Stimulated activated memory B cell treated with anti-CD40 and anti-IgM and Interleukin-4, amounts not matched to agents 10 μg/mL and 1 μg/mL and 100 μg/mL, for 72 hours (primary cell): ENCODE measurements at regions not wholly inside any gene's neighbourhood (a gene's known extent, or its start where the extent isn't known, plus 50 kb on each side); places are given as distances from the start of the nearest gene placed in this dataset.

ENCODE experiments used
- ATAC-seq: fragments of 150-1000 bp; cut with Tn5 transposase; 2 replicates; pipeline ENCODE4 v1.10.0; 2021
- H3K27ac Mint-ChIP-seq: one replicate; pipeline ENCODE4 v1.8.0; 2022; ENCODE audit warnings: mild to moderate bottlenecking, mixed read lengths
- H3K27me3 Mint-ChIP-seq: one replicate; pipeline ENCODE4 v1.8.0; 2022; ENCODE audit warnings: mixed read lengths
- H3K36me3 Mint-ChIP-seq: one replicate; pipeline ENCODE4 v1.8.0; 2022; ENCODE audit warnings: mixed read lengths
- H3K4me1 Mint-ChIP-seq: one replicate; pipeline ENCODE4 v1.8.0; 2022; ENCODE audit warnings: mixed read lengths
- H3K4me3 Mint-ChIP-seq: one replicate; pipeline ENCODE4 v1.8.0; 2022; ENCODE audit warnings: mild to moderate bottlenecking, moderate library complexity, mixed read lengths
- H3K9me3 Mint-ChIP-seq: one replicate; pipeline ENCODE4 v1.8.0; 2022; ENCODE audit warnings: mixed read lengths

DNA sequence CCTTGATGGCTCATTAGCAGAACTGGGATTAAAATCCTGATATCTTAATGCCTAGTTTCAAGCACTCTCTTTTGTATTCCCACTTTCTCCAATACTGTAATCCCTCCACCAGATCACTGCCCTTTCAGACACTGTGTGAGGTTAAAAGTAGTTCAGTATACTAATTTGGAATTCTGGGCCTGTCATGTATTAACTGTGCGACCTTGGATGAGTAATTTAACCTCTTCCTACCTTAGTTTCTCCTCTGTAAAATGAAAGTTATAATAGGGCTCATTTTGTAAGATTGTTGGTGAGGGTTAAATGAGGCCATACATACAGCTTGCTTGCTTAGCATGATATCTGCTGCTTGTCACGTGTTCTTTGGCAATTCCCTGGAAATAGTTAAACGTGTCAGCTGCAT is 207.3 kb upstream of the HS3ST1 start:
- H3K4me1 Mint-ChIP-seq: no peaks in the 10 kb centered on the region
- no peak overlapping the region for H3K4me3 Mint-ChIP-seq
- no peaks in the 10 kb centered on the region for H3K27me3 Mint-ChIP-seq
- no peak overlapping the region for H3K27ac Mint-ChIP-seq
- H3K36me3 Mint-ChIP-seq: no peaks in the 10 kb centered on the region
- no peak for ATAC-seq
- no peaks in the 10 kb centered on the region for H3K9me3 Mint-ChIP-seq

DNA sequence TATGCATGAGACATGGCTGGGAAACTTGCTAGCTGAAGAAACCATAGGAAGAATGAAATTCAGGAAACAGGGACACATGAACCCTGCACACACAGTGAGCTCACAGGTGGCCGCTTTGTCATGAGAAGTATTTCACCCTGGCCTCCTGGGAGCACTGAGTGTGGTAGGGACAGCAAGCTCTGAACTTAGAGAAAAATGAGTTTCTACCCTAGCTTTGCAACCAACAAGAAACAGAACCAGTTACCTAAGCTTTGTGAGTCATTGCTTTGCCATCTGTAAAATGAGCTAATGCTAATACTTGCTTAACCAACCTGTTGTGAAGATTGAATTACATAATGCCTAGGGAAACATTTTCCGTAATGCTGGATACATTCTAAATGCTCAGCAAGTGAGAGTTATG is 206.6 kb upstream of the HS3ST1 start:
- Mint-ChIP-seq H3K27me3 (no peaks in the 10 kb centered on the region), H3K9me3 (no peaks in the 10 kb centered on the region), H3K27ac (no peak overlapping the region), H3K4me3 (no peak overlapping the region), H3K4me1 (peaks cover 5% of the 10 kb centered on the region), H3K36me3 (no peaks in the 10 kb centered on the region)
- no peak for ATAC-seq

DNA sequence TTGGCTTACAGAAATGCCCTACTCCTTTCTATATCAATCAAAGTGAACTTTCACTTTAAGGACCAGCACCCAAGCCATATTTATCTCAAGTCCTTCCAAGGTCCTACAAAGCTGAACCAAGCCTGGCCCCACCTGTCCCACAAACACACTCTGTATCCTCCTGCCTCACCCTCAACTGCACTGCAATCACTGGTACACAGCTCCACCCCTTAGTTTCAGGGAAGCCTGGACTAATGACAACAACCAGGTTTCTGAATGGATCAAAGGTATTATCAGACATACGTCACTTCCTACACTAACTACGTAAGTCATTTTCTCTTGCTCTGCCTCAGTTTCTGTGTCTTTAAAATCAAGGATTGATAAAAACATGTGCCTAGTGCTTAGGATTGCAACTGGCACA is 205.6 kb upstream of the HS3ST1 start:
- H3K27me3 Mint-ChIP-seq: no peaks in the 10 kb centered on the region
- H3K4me3 Mint-ChIP-seq: no peak overlapping the region
- H3K9me3 Mint-ChIP-seq: no peaks in the 10 kb centered on the region
- ATAC-seq: no peak
- H3K27ac Mint-ChIP-seq: no peak overlapping the region
- H3K36me3 Mint-ChIP-seq: no peaks in the 10 kb centered on the region
- peaks cover 8% of the 10 kb centered on the region for H3K4me1 Mint-ChIP-seq

DNA sequence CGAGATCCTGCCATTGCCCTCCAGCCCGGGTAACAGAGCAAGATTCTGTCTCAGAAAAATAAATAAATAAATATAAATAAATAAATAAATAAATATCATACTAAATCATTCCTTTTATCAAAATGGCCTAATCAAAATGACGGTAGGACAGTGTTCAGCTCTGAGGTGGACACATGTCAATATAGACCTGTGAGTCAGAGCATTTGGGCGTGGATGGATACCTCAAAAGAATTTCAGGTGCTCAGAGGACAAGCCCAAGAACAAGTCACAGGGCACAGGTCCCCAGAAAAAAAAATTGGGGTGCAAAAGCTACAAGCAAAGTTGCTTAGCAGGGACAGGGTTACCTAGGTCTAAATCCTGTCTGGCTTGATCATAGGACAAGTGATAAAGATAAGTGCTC is 204.7 kb upstream of the HS3ST1 start:
- no peaks in the 10 kb centered on the region for H3K27me3 Mint-ChIP-seq
- no peak overlapping the region for H3K27ac Mint-ChIP-seq
- H3K9me3 Mint-ChIP-seq: no peaks in the 10 kb centered on the region
- no peak for ATAC-seq
- H3K4me3 Mint-ChIP-seq: no peak overlapping the region
- peaks cover 8% of the 10 kb centered on the region for H3K4me1 Mint-ChIP-seq
- H3K36me3 Mint-ChIP-seq: no peaks in the 10 kb centered on the region

DNA sequence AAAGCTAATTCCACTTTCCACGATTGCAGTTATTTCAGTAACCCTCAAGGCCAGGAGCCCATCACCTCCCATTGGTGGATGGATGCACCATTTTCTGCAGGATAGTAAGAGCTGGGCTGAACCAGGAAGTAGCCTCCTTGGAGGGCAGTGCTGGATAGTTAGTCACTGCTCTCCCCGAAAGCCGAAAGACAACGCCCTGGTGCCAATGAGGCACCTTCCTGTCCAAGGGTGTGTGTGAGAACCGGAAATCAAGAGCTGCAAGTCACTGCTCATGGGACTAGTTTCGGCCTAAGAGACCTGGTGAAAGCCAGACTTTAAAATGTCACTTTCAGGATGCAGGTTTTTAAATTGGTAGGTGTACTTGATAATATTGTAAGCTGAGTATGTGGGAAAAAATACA is 203.8 kb upstream of the HS3ST1 start:
- peaks cover 8% of the 10 kb centered on the region for H3K4me1 Mint-ChIP-seq
- no peaks in the 10 kb centered on the region for H3K27me3 Mint-ChIP-seq
- ATAC-seq: no peak
- H3K4me3 Mint-ChIP-seq: no peak overlapping the region
- H3K36me3 Mint-ChIP-seq: no peaks in the 10 kb centered on the region
- no peaks in the 10 kb centered on the region for H3K9me3 Mint-ChIP-seq
- H3K27ac Mint-ChIP-seq: no peak overlapping the region

DNA sequence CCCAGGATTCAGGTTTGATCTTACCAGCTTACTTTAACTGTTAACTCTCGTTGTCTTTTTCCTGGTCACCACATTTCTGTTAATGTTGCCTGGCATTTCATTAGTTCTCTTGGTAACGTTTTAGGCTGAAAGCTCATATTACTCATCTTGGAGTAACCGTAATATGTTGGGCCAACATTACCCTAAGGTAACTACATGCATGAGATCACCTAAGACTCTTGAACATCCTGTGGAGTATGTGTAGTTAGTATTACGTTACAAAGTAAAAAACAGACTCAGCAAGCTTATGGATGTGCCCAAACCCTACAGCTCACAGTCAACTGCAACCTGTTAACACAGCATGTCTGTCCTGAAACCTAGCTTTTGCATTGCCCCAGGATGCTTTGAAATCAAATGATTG is 203.3 kb upstream of the HS3ST1 start:
- Mint-ChIP-seq H3K4me1 (peaks cover 8% of the 10 kb centered on the region), H3K4me3 (no peak overlapping the region), H3K27ac (no peak overlapping the region), H3K9me3 (no peaks in the 10 kb centered on the region), H3K27me3 (no peaks in the 10 kb centered on the region), H3K36me3 (no peaks in the 10 kb centered on the region)
- ATAC-seq: no peak

DNA sequence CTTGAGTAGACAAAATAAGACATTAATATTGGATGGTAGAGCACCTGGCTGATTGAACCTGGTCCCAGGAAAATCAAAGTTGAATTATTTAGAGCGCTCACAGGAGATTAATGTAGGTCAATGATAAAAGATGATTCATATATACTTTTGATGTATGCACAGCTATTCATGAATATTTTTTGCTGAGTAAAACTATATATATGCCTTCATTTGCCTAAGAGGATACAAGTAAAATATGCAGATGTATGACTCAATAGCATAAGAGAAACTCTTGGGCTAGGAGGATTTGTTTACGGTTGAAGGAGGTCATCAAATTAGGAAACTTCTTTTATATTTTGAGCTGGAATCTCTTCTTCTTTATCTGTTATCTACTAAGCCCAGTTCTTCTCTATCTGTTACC is 202.7 kb upstream of the HS3ST1 start:
- no peaks in the 10 kb centered on the region for H3K36me3 Mint-ChIP-seq
- ATAC-seq: no peak
- no peak overlapping the region for H3K4me3 Mint-ChIP-seq

DNA sequence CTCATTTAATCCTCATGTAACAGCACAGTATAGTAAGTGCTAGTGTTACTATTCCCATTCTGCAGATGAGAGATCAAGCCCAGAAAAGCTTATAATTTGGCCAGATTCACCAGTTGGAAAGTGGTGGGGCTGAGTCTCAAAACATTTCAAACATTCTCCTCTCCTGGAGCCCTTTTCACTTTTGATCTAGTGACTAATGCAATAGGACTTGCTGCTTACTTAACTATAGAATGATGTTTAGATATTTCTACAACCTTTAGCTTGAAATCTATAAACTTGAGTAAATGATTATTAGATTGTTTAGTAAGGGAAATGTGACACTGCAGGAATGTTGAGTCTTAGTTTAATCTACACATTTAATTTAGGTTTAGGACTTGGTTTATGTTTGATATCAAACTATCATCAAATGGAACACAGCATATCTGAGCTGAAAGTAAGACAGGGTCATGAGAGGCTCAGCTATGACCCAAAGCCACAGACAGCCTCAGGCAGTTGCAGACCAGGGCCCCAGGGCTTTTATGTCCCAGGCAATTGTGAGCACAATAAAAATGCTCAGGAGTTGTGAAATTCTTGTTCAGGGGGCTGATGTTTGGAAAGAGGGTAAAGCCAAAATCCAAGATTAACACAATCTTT is 199.5 kb upstream of the HS3ST1 start:
- Mint-ChIP-seq H3K4me1 (peaks cover 8% of the 10 kb centered on the region), H3K27me3 (no peaks in the 10 kb centered on the region), H3K27ac (no peak overlapping the region), H3K9me3 (no peaks in the 10 kb centered on the region), H3K36me3 (no peaks in the 10 kb centered on the region), H3K4me3 (no peak overlapping the region)
- ATAC-seq: no peak

More for the DNA sequence above, 202.7 kb upstream of the HS3ST1 start:
- H3K4me1 Mint-ChIP-seq: peaks cover 8% of the 10 kb centered on the region
- H3K9me3 Mint-ChIP-seq: no peaks in the 10 kb centered on the region
- H3K27ac Mint-ChIP-seq: no peak overlapping the region
- no peaks in the 10 kb centered on the region for H3K27me3 Mint-ChIP-seq

DNA sequence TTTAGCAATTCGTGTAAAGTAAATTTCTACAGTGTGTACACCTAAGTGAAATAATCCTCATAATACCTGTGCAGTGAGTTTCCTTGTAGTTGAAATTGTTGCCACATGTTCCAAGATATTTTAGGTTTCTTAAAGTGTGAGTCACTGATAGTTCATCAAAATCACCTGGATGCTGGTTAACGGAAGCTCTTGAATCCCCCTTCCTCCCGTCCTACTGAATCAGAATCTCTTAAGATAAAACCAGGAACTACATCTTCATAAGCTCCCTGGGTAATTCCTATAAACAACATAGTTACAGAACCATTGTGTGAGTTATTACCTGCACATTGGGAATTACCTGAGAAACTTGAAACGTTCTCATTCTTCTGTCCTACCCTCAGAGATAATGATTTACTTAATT is 197.4 kb upstream of the HS3ST1 start:
- Mint-ChIP-seq H3K9me3 (no peaks in the 10 kb centered on the region), H3K4me3 (no peak overlapping the region)

DNA sequence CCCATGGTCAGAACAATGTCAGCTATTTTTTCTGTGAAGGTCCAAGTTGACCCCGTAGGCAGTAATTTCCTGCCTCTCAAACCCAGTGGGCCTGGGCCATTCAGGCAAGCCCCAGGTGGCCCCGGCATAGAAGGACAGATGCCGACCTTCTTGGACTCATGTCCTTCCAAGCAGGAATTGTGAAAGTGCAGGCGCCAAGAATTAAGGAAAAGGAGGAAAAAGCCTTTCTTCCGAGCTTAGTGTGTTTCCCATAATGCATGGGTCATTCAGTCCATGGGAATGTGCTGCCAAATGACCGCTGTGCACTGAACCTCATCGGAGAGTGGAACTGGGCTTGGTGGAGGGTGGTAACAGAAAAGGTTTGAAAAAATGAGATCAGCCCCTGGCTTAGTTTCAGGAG is 196.5 kb upstream of the HS3ST1 start:
- no peaks in the 10 kb centered on the region for H3K36me3 Mint-ChIP-seq
- H3K9me3 Mint-ChIP-seq: no peaks in the 10 kb centered on the region
- H3K4me3 Mint-ChIP-seq: no peak overlapping the region
- no peak overlapping the region for H3K27ac Mint-ChIP-seq
- peaks cover 1% of the 10 kb centered on the region for H3K4me1 Mint-ChIP-seq
- no peak for ATAC-seq
- H3K27me3 Mint-ChIP-seq: no peaks in the 10 kb centered on the region

More for the DNA sequence above, 197.4 kb upstream of the HS3ST1 start:
- H3K4me1 Mint-ChIP-seq: peaks cover 8% of the 10 kb centered on the region
- no peak for ATAC-seq
- H3K27ac Mint-ChIP-seq: no peak overlapping the region
- no peaks in the 10 kb centered on the region for H3K36me3 Mint-ChIP-seq
- H3K27me3 Mint-ChIP-seq: no peaks in the 10 kb centered on the region

DNA sequence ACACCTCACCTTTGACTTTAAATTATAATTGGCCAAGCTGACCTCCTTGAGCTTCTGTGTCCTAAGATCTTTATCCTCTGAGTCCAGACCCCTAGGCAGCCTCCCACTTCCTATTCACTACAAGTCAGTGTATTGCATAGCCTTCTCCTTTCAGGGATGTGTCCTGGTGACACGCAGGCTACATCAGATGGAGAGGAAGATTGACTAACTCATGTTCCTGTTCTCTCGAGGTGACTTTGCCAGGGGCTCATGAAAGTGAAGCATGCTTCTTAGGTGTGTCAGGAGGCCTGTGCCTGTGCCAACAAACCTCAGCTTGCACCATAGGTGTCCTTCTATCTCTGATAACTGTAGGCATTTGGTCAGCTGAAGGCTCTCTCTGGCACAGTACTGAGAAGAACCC is 195.7 kb upstream of the HS3ST1 start:
- Mint-ChIP-seq H3K27ac (no peak overlapping the region), H3K27me3 (no peaks in the 10 kb centered on the region), H3K9me3 (no peaks in the 10 kb centered on the region), H3K4me1 (peaks cover 4% of the 10 kb centered on the region), H3K4me3 (no peak overlapping the region), H3K36me3 (no peaks in the 10 kb centered on the region)
- ATAC-seq: no peak

DNA sequence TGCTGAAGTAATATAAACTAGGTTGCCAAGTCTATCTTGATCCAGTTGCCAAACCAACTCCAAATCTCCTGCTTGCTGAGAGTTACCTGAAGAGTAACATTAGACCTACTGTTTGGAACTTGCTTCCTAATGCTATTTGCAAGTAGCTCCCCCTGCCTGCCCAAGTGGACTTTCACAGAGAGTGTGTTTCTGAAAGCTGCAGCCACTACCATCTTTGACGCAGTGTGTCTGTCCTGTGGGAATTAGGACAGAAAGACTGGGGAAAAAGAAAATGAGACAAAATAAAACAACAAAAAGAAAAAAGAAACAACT is 195.0 kb upstream of the HS3ST1 start:
- H3K36me3 Mint-ChIP-seq: no peaks in the 10 kb centered on the region
- H3K27me3 Mint-ChIP-seq: no peaks in the 10 kb centered on the region
- no peak overlapping the region for H3K27ac Mint-ChIP-seq
- H3K4me1 Mint-ChIP-seq: peaks cover 11% of the 10 kb centered on the region
- no peak overlapping the region for H3K4me3 Mint-ChIP-seq
- H3K9me3 Mint-ChIP-seq: no peaks in the 10 kb centered on the region
- ATAC-seq: no peak

DNA sequence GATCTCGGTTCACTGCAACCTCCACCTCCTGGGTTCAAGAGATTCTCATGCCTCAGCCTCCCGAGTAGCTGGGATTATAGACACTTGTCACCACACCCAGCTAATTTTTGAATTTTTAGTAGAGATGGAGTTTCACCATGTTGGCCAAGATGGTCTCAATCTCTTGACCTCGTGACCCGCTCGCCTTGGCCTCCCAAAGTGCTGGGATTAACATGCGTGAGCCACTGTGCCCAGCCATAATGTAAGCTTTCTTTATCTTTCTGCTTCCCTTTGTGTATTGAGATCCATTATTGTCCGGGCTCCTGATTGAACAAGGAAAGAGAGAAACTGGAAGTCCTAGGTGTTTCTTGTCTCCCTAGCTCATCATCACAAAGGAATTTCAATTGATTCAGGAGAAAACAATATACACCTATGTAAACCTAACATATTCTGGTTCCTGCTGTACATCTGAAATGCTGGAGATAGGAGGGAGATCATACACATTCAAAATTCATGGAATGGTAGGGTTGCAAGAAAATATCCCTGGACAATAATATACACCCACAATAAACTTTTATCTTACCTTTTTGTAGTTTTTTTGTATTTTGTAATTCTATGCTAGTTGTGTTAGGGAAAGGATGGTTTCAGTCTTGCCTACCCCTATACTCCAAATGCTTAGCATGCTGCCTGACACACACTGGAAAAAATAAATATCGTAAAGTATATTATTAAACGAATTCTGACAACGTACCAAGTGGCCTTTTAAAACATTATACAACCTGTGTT is 194.4 kb upstream of the HS3ST1 start:
- no peak overlapping the region for H3K27ac Mint-ChIP-seq

DNA sequence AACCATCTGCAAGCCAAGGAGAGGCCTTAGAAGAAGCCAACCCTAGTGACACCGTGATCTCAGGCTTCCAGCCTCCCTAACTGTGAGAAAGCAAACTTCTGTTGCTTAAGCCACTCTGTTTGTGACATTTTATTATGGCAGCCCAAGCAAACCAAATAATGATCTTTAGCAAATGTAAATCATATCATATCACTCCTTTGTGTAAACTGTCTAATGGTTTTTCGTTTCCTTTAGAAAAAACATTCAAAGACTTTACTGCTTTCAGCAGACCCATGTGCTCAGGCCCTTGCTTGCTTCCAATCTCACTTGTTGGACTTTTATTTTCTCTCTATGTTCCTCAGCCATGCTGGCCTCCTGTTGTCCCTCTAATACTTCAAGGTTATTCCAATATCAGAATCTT is 192.2 kb upstream of the HS3ST1 start:
- no peak overlapping the region for H3K4me3 Mint-ChIP-seq
- no peaks in the 10 kb centered on the region for H3K9me3 Mint-ChIP-seq
- peak overlapping the region; percentile 28 for H3K27ac Mint-ChIP-seq
- peaks cover 20% of the 10 kb centered on the region for H3K4me1 Mint-ChIP-seq
- H3K36me3 Mint-ChIP-seq: no peaks in the 10 kb centered on the region
- ATAC-seq: no peak
- no peaks in the 10 kb centered on the region for H3K27me3 Mint-ChIP-seq

More for the DNA sequence above, 194.4 kb upstream of the HS3ST1 start:
- H3K4me3 Mint-ChIP-seq: no peak overlapping the region
- H3K27me3 Mint-ChIP-seq: no peaks in the 10 kb centered on the region
- no peaks in the 10 kb centered on the region for H3K9me3 Mint-ChIP-seq
- H3K4me1 Mint-ChIP-seq: peaks cover 17% of the 10 kb centered on the region
- no peaks in the 10 kb centered on the region for H3K36me3 Mint-ChIP-seq
- ATAC-seq: no peak

DNA sequence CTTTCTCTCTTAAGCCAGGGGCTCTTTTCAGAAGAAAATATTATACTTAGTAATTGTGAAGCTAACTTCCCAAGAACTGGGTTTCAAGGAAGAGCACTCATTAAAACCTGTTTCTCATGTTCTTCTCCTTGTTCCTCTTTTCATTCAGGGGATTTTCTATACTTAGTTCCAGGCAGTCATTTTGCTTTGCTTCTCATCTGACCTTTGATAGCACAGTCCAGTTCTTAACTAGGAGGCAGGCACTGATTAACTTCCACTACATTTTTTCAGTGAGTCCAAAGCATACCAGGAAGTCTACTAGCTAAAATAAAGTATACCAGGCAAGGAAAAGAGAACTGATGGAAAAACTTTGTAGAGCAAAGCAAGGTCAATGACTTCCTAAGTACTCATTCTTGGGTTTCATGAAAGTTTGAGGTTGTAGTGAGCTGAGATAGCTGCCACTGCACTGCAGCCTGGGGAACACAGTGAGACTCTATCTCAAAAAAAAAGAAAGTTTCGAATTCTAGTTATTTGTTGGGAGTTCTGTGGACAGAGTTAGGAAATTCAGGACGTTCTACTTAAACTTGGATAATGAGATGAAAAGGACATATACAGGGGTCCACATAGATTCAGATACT is 190.1 kb upstream of the HS3ST1 start:
- peak; percentile 67 for ATAC-seq
- Mint-ChIP-seq H3K27ac (peak overlapping the region; percentile 9), H3K27me3 (no peaks in the 10 kb centered on the region), H3K4me1 (peaks cover 20% of the 10 kb centered on the region), H3K36me3 (no peaks in the 10 kb centered on the region), H3K4me3 (no peak overlapping the region), H3K9me3 (no peaks in the 10 kb centered on the region)

DNA sequence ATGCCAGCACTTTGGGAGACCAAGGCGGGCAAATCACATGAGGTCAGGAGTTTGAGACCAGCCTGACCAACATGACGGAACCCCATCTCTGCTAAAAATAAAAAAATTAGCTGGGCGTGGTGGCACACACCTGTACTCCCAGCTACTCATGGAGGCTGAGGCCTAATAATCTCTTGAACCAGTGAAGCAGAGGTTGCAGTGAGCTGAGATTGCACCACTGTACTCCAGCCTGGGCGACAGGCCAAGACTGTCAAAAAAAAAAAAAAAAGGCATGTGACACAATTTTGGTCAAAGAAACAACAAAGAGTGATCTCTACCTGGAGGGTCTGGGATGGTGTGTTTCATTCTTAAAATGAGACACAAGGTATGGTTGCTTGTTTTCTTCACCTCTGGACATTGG is 188.2 kb upstream of the HS3ST1 start:
- Mint-ChIP-seq H3K9me3 (no peaks in the 10 kb centered on the region), H3K27me3 (no peaks in the 10 kb centered on the region), H3K4me3 (no peak overlapping the region), H3K4me1 (peaks cover 20% of the 10 kb centered on the region), H3K36me3 (no peaks in the 10 kb centered on the region), H3K27ac (no peak overlapping the region)
- ATAC-seq: no peak
